ENCODE measurements at regions not wholly inside any gene's neighbourhood (a gene's known extent, or its start where the extent isn't known, plus 50 kb on each side); places are given as distances from the start of the nearest gene placed in this dataset.
A peak's percentile ranks its signal among the peaks of the same experiment; 100 is the strongest.

GRCh38 chr7:156195276-156195675 lies 383.0 kb upstream of the SHH start:
- Histone ChIP-seq H3K4me2 (ENCODE audit: insufficient read depth, low read length, poor library complexity, severe bottlenecking) (no peak overlapping the region), H3K9me3 (replicated peaks in 1 of 2; ENCODE audit: control insufficient read depth in 2 of 2, insufficient read depth in 1 of 2, low read depth in 1 of 2, low read length in 2 of 2) (peaks cover 0 to 5% of the 10 kb centered on the region in 2 donors), H4K91ac (ENCODE audit: low read depth, low read length, poor library complexity) (no peak overlapping the region), H2BK12ac (ENCODE audit: low read length) (no peak overlapping the region), H2AK5ac (ENCODE audit: low read depth, low read length) (no peak overlapping the region), H2BK5ac (ENCODE audit: low read length) (no peak overlapping the region), H3K9ac (ENCODE audit: low read depth, low read length, poor library complexity) (no peak overlapping the region), H3K36me3 (replicated peaks in 1 of 2; ENCODE audit: control insufficient read depth in 2 of 2, insufficient read depth in 2 of 2, low read length in 2 of 2) (no peaks in the 10 kb centered on the region), H3K14ac (ENCODE audit: low read length) (no peak overlapping the region), H3K27me3 (ENCODE audit: control insufficient read depth in 3 of 3, insufficient read depth in 3 of 3, low read depth in 1 of 3, low read length in 3 of 3) (peaks cover 0 to 11% (median 0%) of the 10 kb centered on the region in 3 experiments), H3K23ac (ENCODE audit: low read depth, low read length, poor library complexity) (no peak overlapping the region), H3K4me3 (ENCODE audit: low read length in 2 of 2) (no peak overlapping the region), H2BK15ac (ENCODE audit: low read length) (no peak overlapping the region), H3K79me1 (ENCODE audit: low read depth, low read length) (no peaks in the 10 kb centered on the region), H4K8ac (ENCODE audit: low read depth, low read length) (no peak overlapping the region), H2AFZ (ENCODE audit: low read length) (no peak overlapping the region), H2BK120ac (ENCODE audit: low read depth, low read length) (no peak overlapping the region), H3K4me1 (ENCODE audit: control insufficient read depth in 2 of 2, insufficient read depth in 1 of 2, low read depth in 1 of 2, low read length in 2 of 2) (no peaks in the 10 kb centered on the region), H3K18ac (ENCODE audit: low read length) (no peak overlapping the region), H3K4ac (ENCODE audit: low read length) (no peak overlapping the region), H3K27ac (replicated peaks; ENCODE audit: low read length) (no peak overlapping the region)
- WGBS, 2 donors (ENCODE audit: extremely low coverage in 2 of 2, insufficient read length in 2 of 2, insufficient replicate concordance in 1 of 2), result no CpG with 5 or more reads among the region's 4 CpGs
- DNase-seq (ENCODE audit: low spot score), result no peak

GRCh38 chr7:156194813-156195212 lies 382.6 kb upstream of the SHH start:
- H2BK120ac ChIP-seq (ENCODE audit: low read depth, low read length), result no peak overlapping the region
- H2AFZ ChIP-seq (ENCODE audit: low read length), result no peak overlapping the region
- H2AK5ac ChIP-seq (ENCODE audit: low read depth, low read length), result no peak overlapping the region
- no peak overlapping the region for H4K8ac ChIP-seq (ENCODE audit: low read depth, low read length)
- H2BK15ac ChIP-seq (ENCODE audit: low read length), result no peak overlapping the region
- H3K18ac ChIP-seq (ENCODE audit: low read length), result no peak overlapping the region
- no peak overlapping the region for H3K23ac ChIP-seq (ENCODE audit: low read depth, low read length, poor library complexity)
- H3K9me3 ChIP-seq (replicated peaks in 1 of 2; ENCODE audit: control insufficient read depth in 2 of 2, insufficient read depth in 1 of 2, low read depth in 1 of 2, low read length in 2 of 2), result peaks cover 0 to 5% of the 10 kb centered on the region in 2 donors
- H3K4me3 ChIP-seq (ENCODE audit: low read length in 2 of 2), result no peak overlapping the region
- H3K9ac ChIP-seq (ENCODE audit: low read depth, low read length, poor library complexity), result no peak overlapping the region
- no peak overlapping the region for H4K91ac ChIP-seq (ENCODE audit: low read depth, low read length, poor library complexity)
- no peak overlapping the region for H3K14ac ChIP-seq (ENCODE audit: low read length)
- no peak overlapping the region for H2BK12ac ChIP-seq (ENCODE audit: low read length)
- H2BK5ac ChIP-seq (ENCODE audit: low read length), result no peak overlapping the region
- H3K27me3 ChIP-seq (ENCODE audit: control insufficient read depth in 3 of 3, insufficient read depth in 3 of 3, low read depth in 1 of 3, low read length in 3 of 3), result peaks cover 0 to 11% (median 0%) of the 10 kb centered on the region in 3 experiments
- H3K4me2 ChIP-seq (ENCODE audit: insufficient read depth, low read length, poor library complexity, severe bottlenecking), result no peak overlapping the region
- WGBS, 2 donors (ENCODE audit: extremely low coverage in 2 of 2, insufficient read length in 2 of 2, insufficient replicate concordance in 1 of 2), result no CpG with 5 or more reads among the region's 11 CpGs
- no peaks in the 10 kb centered on the region for H3K4me1 ChIP-seq (ENCODE audit: control insufficient read depth in 2 of 2, insufficient read depth in 1 of 2, low read depth in 1 of 2, low read length in 2 of 2)
- H3K27ac ChIP-seq (replicated peaks; ENCODE audit: low read length), result no peak overlapping the region
- no peak overlapping the region for H3K4ac ChIP-seq (ENCODE audit: low read length)
- no peak for DNase-seq (ENCODE audit: low spot score)
- no peaks in the 10 kb centered on the region for H3K79me1 ChIP-seq (ENCODE audit: low read depth, low read length)
- no peaks in the 10 kb centered on the region for H3K36me3 ChIP-seq (replicated peaks in 1 of 2; ENCODE audit: control insufficient read depth in 2 of 2, insufficient read depth in 2 of 2, low read length in 2 of 2)

DNA sequence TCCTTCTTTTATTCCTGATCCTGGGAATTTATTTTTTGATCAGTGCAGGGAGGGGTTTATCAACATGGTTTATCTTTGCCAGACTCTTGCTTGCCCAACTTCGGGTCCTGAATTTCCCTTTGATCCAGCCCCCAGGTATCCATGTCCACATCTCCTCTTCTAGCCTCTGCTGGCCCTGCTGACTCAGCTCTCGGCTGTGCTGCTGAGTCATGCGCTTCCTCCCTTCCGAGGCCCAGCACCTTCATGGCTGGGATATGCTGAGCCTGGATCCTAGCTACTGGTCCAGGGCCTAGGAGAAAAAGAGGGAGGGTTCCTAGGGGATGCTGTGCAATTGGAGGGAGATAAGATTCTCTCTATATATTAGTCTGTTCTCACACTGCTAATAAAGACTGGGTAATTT lies 380.7 kb upstream of the SHH start:
- Histone ChIP-seq H4K8ac (ENCODE audit: low read depth, low read length) (no peak overlapping the region), H3K27me3 (ENCODE audit: control insufficient read depth in 3 of 3, insufficient read depth in 3 of 3, low read depth in 1 of 3, low read length in 3 of 3) (peaks cover 0 to 11% (median 0%) of the 10 kb centered on the region in 3 experiments), H3K4me2 (ENCODE audit: insufficient read depth, low read length, poor library complexity, severe bottlenecking) (no peak overlapping the region), H3K4me1 (ENCODE audit: control insufficient read depth in 2 of 2, insufficient read depth in 1 of 2, low read depth in 1 of 2, low read length in 2 of 2) (no peaks in the 10 kb centered on the region), H3K9ac (ENCODE audit: low read depth, low read length, poor library complexity) (no peak overlapping the region), H2AK5ac (ENCODE audit: low read depth, low read length) (no peak overlapping the region), H2AFZ (ENCODE audit: low read length) (no peak overlapping the region), H2BK12ac (ENCODE audit: low read length) (no peak overlapping the region), H2BK15ac (ENCODE audit: low read length) (no peak overlapping the region), H3K27ac (replicated peaks; ENCODE audit: low read length) (no peak overlapping the region), H3K14ac (ENCODE audit: low read length) (no peak overlapping the region), H3K9me3 (replicated peaks in 1 of 2; ENCODE audit: control insufficient read depth in 2 of 2, insufficient read depth in 1 of 2, low read depth in 1 of 2, low read length in 2 of 2) (peaks cover 0 to 5% of the 10 kb centered on the region in 2 donors), H3K4ac (ENCODE audit: low read length) (no peak overlapping the region), H2BK5ac (ENCODE audit: low read length) (no peak overlapping the region), H4K91ac (ENCODE audit: low read depth, low read length, poor library complexity) (no peak overlapping the region), H3K36me3 (replicated peaks in 1 of 2; ENCODE audit: control insufficient read depth in 2 of 2, insufficient read depth in 2 of 2, low read length in 2 of 2) (no peaks in the 10 kb centered on the region), H3K23ac (ENCODE audit: low read depth, low read length, poor library complexity) (no peak overlapping the region), H3K4me3 (ENCODE audit: low read length in 2 of 2) (no peak overlapping the region), H3K79me1 (ENCODE audit: low read depth, low read length) (no peaks in the 10 kb centered on the region), H2BK120ac (ENCODE audit: low read depth, low read length) (no peak overlapping the region), H3K18ac (ENCODE audit: low read length) (peak overlapping the region; percentile 50)
- DNase-seq (ENCODE audit: low spot score), result no peak
- no CpG with 5 or more reads among the region's 4 CpGs for WGBS, 2 donors (ENCODE audit: extremely low coverage in 2 of 2, insufficient read length in 2 of 2, insufficient replicate concordance in 1 of 2)

- Histone ChIP-seq H3K27ac (replicated peaks; ENCODE audit: low read length) (no peak overlapping the region), H3K14ac (ENCODE audit: low read length) (no peak overlapping the region), H2BK12ac (ENCODE audit: low read length) (no peak overlapping the region), H3K4me2 (ENCODE audit: insufficient read depth, low read length, poor library complexity, severe bottlenecking) (no peak overlapping the region), H3K4me3 (ENCODE audit: low read length in 2 of 2) (no peak overlapping the region), H3K36me3 (replicated peaks in 1 of 2; ENCODE audit: control insufficient read depth in 2 of 2, insufficient read depth in 2 of 2, low read length in 2 of 2) (no peaks in the 10 kb centered on the region), H4K91ac (ENCODE audit: low read depth, low read length, poor library complexity) (no peak overlapping the region), H2BK120ac (ENCODE audit: low read depth, low read length) (no peak overlapping the region), H2AFZ (ENCODE audit: low read length) (no peak overlapping the region), H3K79me1 (ENCODE audit: low read depth, low read length) (no peaks in the 10 kb centered on the region), H3K4ac (ENCODE audit: low read length) (no peak overlapping the region), H3K27me3 (ENCODE audit: control insufficient read depth in 3 of 3, insufficient read depth in 3 of 3, low read depth in 1 of 3, low read length in 3 of 3) (peaks cover 0 to 8% (median 0%) of the 10 kb centered on the region in 3 experiments), H4K8ac (ENCODE audit: low read depth, low read length) (no peak overlapping the region), H3K23ac (ENCODE audit: low read depth, low read length, poor library complexity) (no peak overlapping the region), H3K9ac (ENCODE audit: low read depth, low read length, poor library complexity) (no peak overlapping the region), H3K9me3 (replicated peaks in 1 of 2; ENCODE audit: control insufficient read depth in 2 of 2, insufficient read depth in 1 of 2, low read depth in 1 of 2, low read length in 2 of 2) (peaks cover 0 to 9% of the 10 kb centered on the region in 2 donors), H3K18ac (ENCODE audit: low read length) (no peak overlapping the region), H2BK15ac (ENCODE audit: low read length) (no peak overlapping the region), H2BK5ac (ENCODE audit: low read length) (no peak overlapping the region), H3K4me1 (ENCODE audit: control insufficient read depth in 2 of 2, insufficient read depth in 1 of 2, low read depth in 1 of 2, low read length in 2 of 2) (no peaks in the 10 kb centered on the region), H2AK5ac (ENCODE audit: low read depth, low read length) (no peak overlapping the region)
- WGBS, 2 donors (ENCODE audit: extremely low coverage in 2 of 2, insufficient read length in 2 of 2, insufficient replicate concordance in 1 of 2), result no CpG with 5 or more reads among the region's 4 CpGs
- no peak for DNase-seq (ENCODE audit: low spot score)
These were observed 378.8 kb upstream of the SHH start for GRCh38 chr7:156191090-156191489.
